Right lobe of liver (tissue), 6 donors: ENCODE measurements at regions not wholly inside any gene's neighbourhood (a gene's known extent, or its start where the extent isn't known, plus 50 kb on each side); places are given as distances from the start of the nearest gene placed in this dataset.

Experiments
- ATAC-seq, 4 donors: fragments of 200-7000 bp; cut with Tn5 transposase; one replicate each; pipeline ENCODE4 v1.9.1; 2020; ENCODE audit warnings: mild to moderate bottlenecking in 4 of 4, moderate library complexity in 4 of 4
- DNase-seq, 3 donors: peaks; one replicate each; pipeline ENCODE4 v3.0.0-alpha.2; 2020
- H3K27ac ChIP-seq, 3 donors: fragments of 200-600 bp; one replicate each; pipeline ENCODE4 v1.8.0; 2022
- H3K27me3 ChIP-seq, 2 donors: fragments of 200-600 bp; one replicate each; pipeline ENCODE4 v1.8.0; 2022
- H3K36me3 ChIP-seq, 4 donors: fragments of 200-600 bp; sonication (generic) in 1 of 4; one replicate each; pipeline versions ENCODE4 v1.5.1 to v1.8.0; 2017 to 2022; ENCODE audit warnings: control low read depth in 1 of 4
- H3K4me1 ChIP-seq, 4 donors: fragments of 200-600 bp; sonication (generic) in 1 of 4; one replicate each; pipeline versions ENCODE4 v1.5.1 to v1.8.0; 2017 to 2022; ENCODE audit warnings: control low read depth in 1 of 4
- H3K4me3 ChIP-seq, 3 donors: fragments of 200-600 bp; one replicate each; pipeline ENCODE4 v1.8.0; 2022
- H3K9me3 ChIP-seq, 4 donors: fragments of 200-600 bp; sonication (generic) in 1 of 4; one replicate each; pipeline versions ENCODE4 v1.5.1 to v1.8.0; 2017 to 2022; ENCODE audit warnings: control low read depth in 1 of 4
- CTCF ChIP-seq, 4 donors: fragments of 200-600 bp in 3 of 4; fragments of 450-650 bp in 1 of 4; IDR thresholded peaks; one replicate each; pipeline versions ENCODE4 v1.5.1 to v1.8.0; 2016 to 2022; ENCODE audit warnings: antibody characterized with exemption in 4 of 4, mild to moderate bottlenecking in 2 of 4
- POLR2A ChIP-seq: fragments of 450-650 bp; IDR thresholded peaks from one replicate; pipeline ENCODE4 v1.6.1; 2017; ENCODE audit warnings: antibody characterized with exemption, mild to moderate bottlenecking
- WGBS: methylation state at CpG from one replicate; pipeline ENCODE4 v1.1.6; 2018; ENCODE audit warnings: low coverage, low lambda C conversion rate; ENCODE audit not compliant: insufficient coverage; ENCODE audit errors: missing lambda C conversion rate; 5-methylcytosine and 5-hydroxymethylcytosine counted together
- intact Hi-C, 2 donors: fragments of 100-400 bp; cut with DNase I; formaldehyde crosslinking; loops; one replicate each; pipeline versions ENCODE4 v1.11.2 to v1.14.1; 2022
- donor health status: DM: no; HTN: yes; CAD: no.
- donor health status: DM: no; HTN: no; CAD: no.
- donor health status: DM: no; HTN: no; CAD: no.
- donor health status: DM: no; HTN: yes; CAD: no.
- donor health status: DM: no; HTN: yes; CAD: no.

- no peaks in the 10 kb centered on the region for H3K27me3 ChIP-seq
- no peaks in the 10 kb centered on the region for H3K4me1 ChIP-seq
- intact Hi-C loops, result no loop called here
- H3K27ac ChIP-seq, result no peak overlapping the region
- H3K4me3 ChIP-seq, result no peak overlapping the region
- TF ChIP-seq POLR2A (no peak), CTCF (IDR thresholded peaks at IDR 0.05) (no peak)
- H3K9me3 ChIP-seq, result no peaks in the 10 kb centered on the region
- H3K36me3 ChIP-seq, result no peaks in the 10 kb centered on the region
- 41% methylated on average over 10 of the region's 10 CpGs for WGBS
- no peak for DNase-seq
- ATAC-seq, result no peak
These were observed 316.0 kb upstream of the TLE4 start for GRCh38 chr9:79255651-79256260.

DNA sequence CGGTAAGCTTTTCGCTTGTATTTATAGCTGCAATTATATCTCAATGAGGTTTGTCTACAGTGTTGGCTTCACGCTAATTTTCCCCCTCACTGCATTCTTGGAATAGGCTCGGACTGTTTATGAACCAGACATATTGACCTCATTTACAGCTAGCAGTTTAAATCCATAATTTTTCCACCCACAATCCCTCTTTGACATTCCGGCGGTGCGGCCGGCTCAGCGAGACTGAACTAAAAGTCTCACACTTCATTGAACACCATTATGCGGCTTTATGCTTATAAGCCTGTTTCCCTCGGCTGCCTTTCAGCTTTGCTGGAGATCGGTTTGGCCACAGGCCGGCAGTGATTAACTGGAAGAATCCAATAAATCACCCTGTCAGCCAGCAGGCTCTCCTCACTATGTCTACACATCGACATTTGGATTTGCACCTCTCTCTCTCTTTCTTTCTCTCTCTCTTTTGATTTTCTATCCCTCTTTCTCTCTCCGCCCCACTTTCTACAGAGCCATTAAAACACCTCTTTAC is 315.0 kb upstream of the TLE4 start:
- no peak for ATAC-seq
- H3K27ac ChIP-seq, result no peak overlapping the region
- H3K9me3 ChIP-seq, result no peaks in the 10 kb centered on the region
- H3K4me1 ChIP-seq, result no peaks in the 10 kb centered on the region
- H3K36me3 ChIP-seq, result no peaks in the 10 kb centered on the region
- TF ChIP-seq CTCF (IDR thresholded peaks at IDR 0.05) (no peak), POLR2A (no peak)
- DNase-seq, result no peak
- no peak overlapping the region for H3K4me3 ChIP-seq
- intact Hi-C loops, result no loop called here
- H3K27me3 ChIP-seq, result no peaks in the 10 kb centered on the region
- WGBS, result 45% methylated on average over 15 of the region's 15 CpGs

DNA sequence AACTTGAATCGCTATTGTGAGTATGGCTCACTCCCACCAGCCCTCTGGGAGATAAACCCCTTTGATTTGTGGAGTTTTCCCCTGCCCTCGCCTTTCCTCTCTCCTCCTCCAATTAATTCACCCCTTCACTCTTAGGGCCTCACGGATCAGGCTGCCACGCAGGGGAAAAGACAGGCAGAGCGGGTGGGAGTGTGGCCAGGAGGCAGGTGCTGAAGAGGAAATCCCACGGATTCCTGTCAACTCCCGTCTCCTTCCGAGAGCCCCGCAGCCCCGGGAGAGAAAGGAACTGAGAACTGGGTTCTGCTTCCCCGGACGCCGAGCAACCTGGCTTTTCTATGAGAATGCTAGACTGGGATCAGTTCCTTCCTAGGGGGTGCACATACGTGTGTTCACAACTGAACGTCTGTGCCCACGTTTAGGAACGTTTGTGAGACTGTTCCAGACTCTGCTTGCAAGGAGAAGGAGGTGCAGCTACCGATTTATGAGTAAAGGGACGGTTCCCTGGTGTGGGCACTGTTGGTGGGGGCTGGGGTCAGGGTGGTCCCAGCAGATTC is 314.5 kb upstream of the TLE4 start:
- Histone ChIP-seq H3K27ac (no peak overlapping the region), H3K36me3 (no peaks in the 10 kb centered on the region), H3K4me1 (no peaks in the 10 kb centered on the region), H3K27me3 (no peaks in the 10 kb centered on the region), H3K9me3 (no peaks in the 10 kb centered on the region), H3K4me3 (no peak overlapping the region)
- intact Hi-C loops, result no loop called here
- no peak for DNase-seq
- 11% methylated on average over 15 of the region's 19 CpGs for WGBS
- ATAC-seq, result no peak
- no peak for TF ChIP-seq POLR2A
- TF ChIP-seq CTCF (IDR thresholded peaks at IDR 0.05), result no peak

GRCh38 chr9:79257790-79258351 is 313.9 kb upstream of the TLE4 start:
- intact Hi-C loops, result no loop called here
- H3K27ac ChIP-seq, result no peak overlapping the region
- no peaks in the 10 kb centered on the region for H3K36me3 ChIP-seq
- ATAC-seq (no peak), DNase-seq (no peak)
- no peak overlapping the region for H3K4me3 ChIP-seq
- no peaks in the 10 kb centered on the region for H3K27me3 ChIP-seq
- no peaks in the 10 kb centered on the region for H3K9me3 ChIP-seq
- H3K4me1 ChIP-seq, result no peaks in the 10 kb centered on the region
- TF ChIP-seq CTCF (IDR thresholded peaks at IDR 0.05), result no peak
- 75% methylated on average over 16 of the region's 21 CpGs for WGBS
